Coronary artery (tissue), 2 donors: ENCODE measurements at regions not wholly inside any gene's neighbourhood (a gene's known extent, or its start where the extent isn't known, plus 50 kb on each side); places are given as distances from the start of the nearest gene placed in this dataset.
A peak's percentile ranks its signal among the peaks of the same experiment; 100 is the strongest.

Experiments used
- DNase-seq: peaks from one replicate; pipeline ENCODE4 v3.0.0-alpha.2; 2017; ENCODE audit warnings: low spot score
- H3K27ac ChIP-seq, 2 donors: fragments of 200-600 bp; sonication (generic); one replicate each; pipeline ENCODE4 v1.5.1; 2016 to 2019
- H3K4me3 ChIP-seq: fragments of 200-600 bp; sonication (generic); 2 replicates; pipeline ENCODE4 v1.5.1; 2016; ENCODE audit warnings: mild to moderate bottlenecking, moderate library complexity
- CTCF ChIP-seq: fragments of 200-600 bp; sonication (generic); IDR thresholded peaks from one replicate; pipeline ENCODE4 v1.5.1; 2019; ENCODE audit warnings: antibody characterized with exemption

DNA sequence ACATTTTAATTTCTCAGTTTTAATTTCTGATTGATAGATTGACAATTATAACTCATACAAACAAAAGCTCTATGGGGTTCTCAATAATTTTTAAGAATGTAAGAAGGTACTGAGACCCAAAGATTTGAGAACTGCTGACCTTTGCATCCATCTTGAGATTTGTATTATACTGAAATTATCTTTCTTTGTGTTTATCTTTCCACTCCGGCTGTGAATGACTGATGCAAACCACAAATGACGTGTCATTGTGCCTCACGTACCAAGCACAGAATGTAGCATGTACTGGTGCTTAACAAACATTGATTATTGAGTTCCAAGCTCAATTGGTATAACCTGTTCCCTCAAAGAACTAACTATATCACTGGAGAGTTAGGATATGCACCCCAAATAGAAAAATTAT is 152.1 kb upstream of the SMLR1 start:
- no peak overlapping the region for H3K27ac ChIP-seq
- DNase-seq: no peak
- no peak overlapping the region for H3K4me3 ChIP-seq
- no peak for TF ChIP-seq CTCF

GRCh38 chr6:130676077-130676772 is 151.0 kb upstream of the SMLR1 start:
- Histone ChIP-seq H3K27ac (peak overlapping the region in 1 of 2 donors; percentile 8), H3K4me3 (no peak overlapping the region)
- no peak for TF ChIP-seq CTCF
- DNase-seq: no peak

DNA sequence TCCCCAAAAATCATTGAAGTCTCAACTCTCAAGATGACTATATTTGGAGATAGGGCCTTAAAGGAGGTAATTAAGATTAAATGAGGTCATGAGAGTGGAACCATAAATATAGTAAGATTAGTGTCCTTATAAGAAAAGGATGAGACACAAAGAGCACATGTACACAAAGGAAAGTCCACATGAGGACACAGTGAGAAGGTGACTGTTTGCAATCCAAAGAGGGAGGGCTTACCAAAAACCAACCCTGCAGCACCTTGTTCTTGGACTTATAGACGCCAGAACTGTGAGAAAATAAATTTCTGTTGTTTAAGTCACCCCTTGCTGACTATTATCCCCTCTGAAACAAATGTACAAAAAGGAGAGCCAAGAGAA is 150.4 kb upstream of the SMLR1 start:
- no peak for TF ChIP-seq CTCF
- Histone ChIP-seq H3K4me3 (no peak overlapping the region), H3K27ac (no peak overlapping the region)
- DNase-seq: no peak

DNA sequence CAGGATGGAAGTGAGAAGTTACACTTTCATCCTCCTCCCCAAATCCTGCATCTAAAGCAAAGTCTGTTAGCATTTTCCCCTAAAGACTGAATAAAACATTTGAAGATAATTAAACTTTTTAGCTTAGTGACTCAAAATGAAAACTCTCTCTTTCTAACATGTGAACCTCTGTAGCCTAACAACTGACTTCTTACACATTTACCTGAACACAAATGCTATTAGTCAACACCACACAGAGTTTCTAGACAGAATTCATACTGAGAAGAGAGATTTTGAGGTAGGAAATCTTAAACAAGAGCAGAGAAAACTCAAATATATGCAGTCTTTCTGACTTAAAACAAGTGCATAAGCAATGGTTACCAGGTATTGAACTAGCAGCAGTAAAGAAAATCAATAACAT is 149.9 kb upstream of the SMLR1 start:
- DNase-seq: no peak
- no peak overlapping the region for H3K4me3 ChIP-seq
- no peak for TF ChIP-seq CTCF
- H3K27ac ChIP-seq: no peak overlapping the region

GRCh38 chr6:130677766-130678165 is 149.4 kb upstream of the SMLR1 start:
- DNase-seq: no peak
- Histone ChIP-seq H3K27ac (no peak overlapping the region), H3K4me3 (no peak overlapping the region)
- TF ChIP-seq CTCF: no peak

DNA sequence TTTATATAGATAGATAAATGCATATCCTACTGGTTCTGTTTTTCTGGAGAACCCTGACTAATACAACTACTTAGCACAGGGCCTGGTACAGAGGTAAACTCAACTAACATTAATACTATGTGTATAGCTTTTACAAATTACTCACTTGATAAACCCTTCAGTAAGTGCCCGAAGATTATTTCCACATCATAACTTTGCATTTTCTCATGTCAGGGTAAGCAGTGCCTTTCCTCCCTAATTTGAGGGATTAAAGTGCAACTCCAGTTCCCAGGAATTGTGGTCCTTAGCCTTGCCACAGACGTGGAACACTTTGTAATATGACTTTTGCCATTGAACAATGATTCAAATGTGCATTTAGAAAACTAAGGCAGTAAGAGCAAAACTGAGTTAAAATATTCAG is 147.5 kb upstream of the SMLR1 start:
- peak overlapping the region; percentile 60 to 71 for H3K27ac ChIP-seq
- H3K4me3 ChIP-seq: peak overlapping the region; percentile 34
- DNase-seq: no peak
- no peak for TF ChIP-seq CTCF

DNA sequence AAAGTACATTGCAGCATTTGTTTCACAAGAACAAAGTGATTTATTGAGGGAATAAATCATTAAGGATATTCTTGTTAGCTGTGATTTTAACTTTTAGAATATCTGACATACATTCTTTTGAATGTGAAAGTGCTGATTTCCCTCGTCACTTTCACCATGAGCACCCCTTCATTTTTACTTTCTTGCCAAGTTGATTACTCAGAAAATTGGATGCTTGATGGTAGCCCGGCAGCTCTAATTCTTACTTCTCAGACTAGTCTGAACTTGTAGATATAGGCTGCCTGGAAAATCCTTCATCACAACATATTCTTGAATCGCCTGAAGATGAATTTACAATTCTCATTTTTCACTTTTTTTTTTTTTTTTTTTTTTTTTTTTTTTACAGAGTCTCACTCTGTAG is 147.1 kb upstream of the SMLR1 start:
- Histone ChIP-seq H3K27ac (peak overlapping the region; percentile 60 to 71), H3K4me3 (peak overlapping the region; percentile 34)
- TF ChIP-seq CTCF: no peak
- DNase-seq: no peak
